NB4 (cell line): ENCODE measurements at regions not wholly inside any gene's neighbourhood (a gene's known extent, or its start where the extent isn't known, plus 50 kb on each side); places are given as distances from the start of the nearest gene placed in this dataset.
A peak's percentile ranks its signal among the peaks of the same experiment; 100 is the strongest.
"Not testable (repeated sequence)": the region's sequence is repeated elsewhere in the genome, so short reads cannot be mapped to it uniquely, and the experiment has no call there.

Experiments used
- DNase-seq: peaks from one replicate; pipeline ENCODE4 v3.0.0; 2010; ENCODE audit warnings: low read depth
- H3K4me3 ChIP-seq: one replicate; pipeline ENCODE4 v1.5.1; 2011; ENCODE audit warnings: mild to moderate bottlenecking, low read depth, low read length, moderate library complexity
- CTCF ChIP-seq: IDR thresholded peaks from one replicate; pipeline ENCODE4 v1.5.1; 2012; ENCODE audit warnings: low read depth, low read length
- MAX ChIP-seq: IDR thresholded peaks from 2 replicates; pipeline ENCODE4 v1.6.1; 2011; ENCODE audit warnings: low read depth, low read length
- MYC ChIP-seq: IDR thresholded peaks from 2 replicates; pipeline ENCODE4 v1.6.1; 2011; ENCODE audit warnings: low read depth, low read length
- POLR2A ChIP-seq: IDR thresholded peaks from 2 replicates; pipeline ENCODE4 v1.6.1; 2011; ENCODE audit warnings: mild to moderate bottlenecking; ENCODE audit not compliant: insufficient read length; ENCODE audit errors: extremely low read depth

GRCh38 chr20:41701588-41702348 lies 83.6 kb upstream of the CHD6 start:
- no peak overlapping the region for H3K4me3 ChIP-seq
- DNase-seq, result no peak
- no peak for TF ChIP-seq MYC
- no peak for TF ChIP-seq MAX
- no peak for TF ChIP-seq POLR2A
- TF ChIP-seq CTCF, result no peak

GRCh38 chr20:41699673-41700072 lies 81.5 kb upstream of the CHD6 start:
- not testable (repeated sequence) for DNase-seq, H3K4me3 ChIP-seq

GRCh38 chr20:41697861-41698559 lies 79.8 kb upstream of the CHD6 start:
- TF ChIP-seq MYC (no peak), CTCF (peak; percentile 95)
- no peak overlapping the region for H3K4me3 ChIP-seq
- DNase-seq, result peak; percentile 54

- DNase-seq, result no peak
Measured at GRCh38 chr20:41696428-41696827, 78.3 kb upstream of the CHD6 start.

GRCh38 chr20:41694796-41695195 lies 76.6 kb upstream of the CHD6 start:
- no peak overlapping the region for H3K4me3 ChIP-seq
- TF ChIP-seq CTCF, result no peak
- TF ChIP-seq MYC, result no peak
- TF ChIP-seq POLR2A, result no peak
- TF ChIP-seq MAX, result no peak
- peak; percentile 29 for DNase-seq

More at GRCh38 chr20:41696428-41696827, 78.3 kb upstream of the CHD6 start:
- TF ChIP-seq MYC (no peak), POLR2A (no peak), MAX (no peak), CTCF (no peak)
- H3K4me3 ChIP-seq, result no peak overlapping the region

GRCh38 chr20:41693136-41693979 lies 75.2 kb upstream of the CHD6 start:
- peak overlapping the region; percentile 82 for H3K4me3 ChIP-seq
- TF ChIP-seq POLR2A, result peak; percentile 82
- peak; percentile 90 for TF ChIP-seq MYC
- peak; percentile 81 for TF ChIP-seq MAX
- TF ChIP-seq CTCF, result peak; percentile 52
- DNase-seq, result peak; percentile 95
